ENCODE measurements at regions not wholly inside any gene's neighbourhood (a gene's known extent, or its start where the extent isn't known, plus 50 kb on each side); places are given as distances from the start of the nearest gene placed in this dataset.

- TF ChIP-seq ZNF280D (tag by site-specific recombination; IDR thresholded peaks at IDR 0.05) (no peak), ZNF658 (tag by site-specific recombination; IDR thresholded peaks at IDR 0.05) (no peak), TRIM28 (IDR thresholded peaks at IDR 0.05; ENCODE audit: borderline replicate concordance, low read length) (no peak), ZNF416 (tag by site-specific recombination; IDR thresholded peaks at IDR 0.05) (no peak), ZNF488 (tag by site-specific recombination; IDR thresholded peaks at IDR 0.05) (no peak), ZSCAN30 (tag by site-specific recombination; IDR thresholded peaks at IDR 0.05) (no peak), ZNF621 (tag by site-specific recombination; IDR thresholded peaks at IDR 0.05) (no peak), ZNF121 (tag by site-specific recombination; IDR thresholded peaks at IDR 0.05) (no peak), ZNF37A (tag by site-specific recombination; IDR thresholded peaks at IDR 0.05) (no peak), ZFP41 (tag by site-specific recombination; IDR thresholded peaks at IDR 0.05; ENCODE audit: borderline replicate concordance) (no peak), ZNF626 (tag by site-specific recombination; IDR thresholded peaks at IDR 0.05) (no peak), ZNF560 (tag by site-specific recombination; IDR thresholded peaks at IDR 0.05; ENCODE audit: borderline replicate concordance) (no peak)
These were observed 508.0 kb downstream of the MDFIC start (continued) for GRCh38 chr7:115429918-115430317.

- Histone ChIP-seq H3K27ac (ENCODE audit: extremely low read depth, low read depth, low read length) (no peak overlapping the region), H3K36me3 (ENCODE audit: control insufficient read depth in 2 of 2, insufficient read depth in 1 of 2, low read length in 2 of 2) (no peaks in the 10 kb centered on the region), H3K4me1 (ENCODE audit: control insufficient read depth, insufficient read depth, low read length) (no peaks in the 10 kb centered on the region), H3K4me3 (ENCODE audit: low read depth, low read length) (no peak overlapping the region), H3K9me3 (ENCODE audit: control insufficient read depth, insufficient read depth, low read depth, low read length) (no peaks in the 10 kb centered on the region)
- ChIA-PET CTCF (interaction anchor here (0.6 kb wide), 1 partner anchor 369 kb away, joined by 3 read pairs; no protein-coding TSS in a partner anchor), POLR2A (no interaction called here)
- TF ChIP-seq SALL2 (tag by site-specific recombination; IDR thresholded peaks at IDR 0.05; ENCODE audit: borderline replicate concordance), result no peak
- peak; percentile 85 for TF ChIP-seq REST (tag by site-specific recombination; IDR thresholded peaks at IDR 0.05)
- no peak for TF ChIP-seq GLI2 (tag by site-specific recombination; IDR thresholded peaks at IDR 0.05; ENCODE audit: borderline replicate concordance, low read depth)
These were observed 495.8 kb downstream of the MDFIC start for GRCh38 chr7:115417662-115418061.

GRCh38 chr7:115410972-115411686 lies 489.2 kb downstream of the MDFIC start:
- ChIA-PET CTCF (interaction anchor here (0.6 to 0.7 kb wide), 2 partner anchors 162 to 1614 kb away, joined by 4 to 5 read pairs; no protein-coding TSS in a partner anchor), POLR2A (no interaction called here)
- Histone ChIP-seq H3K36me3 (ENCODE audit: control insufficient read depth in 2 of 2, insufficient read depth in 1 of 2, low read length in 2 of 2) (no peaks in the 10 kb centered on the region), H3K4me1 (ENCODE audit: control insufficient read depth, insufficient read depth, low read length) (no peaks in the 10 kb centered on the region), H3K9me3 (ENCODE audit: control insufficient read depth, insufficient read depth, low read depth, low read length) (no peaks in the 10 kb centered on the region), H3K4me3 (ENCODE audit: low read depth, low read length) (no peak overlapping the region), H3K27ac (ENCODE audit: extremely low read depth, low read depth, low read length) (no peak overlapping the region)
- TF ChIP-seq ZNF629 (tag by site-specific recombination; IDR thresholded peaks at IDR 0.05) (no peak), ZNF157 (tag by site-specific recombination; IDR thresholded peaks at IDR 0.05) (no peak), ZNF623 (tag by site-specific recombination; IDR thresholded peaks at IDR 0.05) (no peak), ZNF777 (tag by site-specific recombination; IDR thresholded peaks at IDR 0.05; ENCODE audit: borderline replicate concordance) (no peak), ZNF510 (tag by site-specific recombination; IDR thresholded peaks at IDR 0.05; ENCODE audit: insufficient replicate concordance) (no peak), ZNF175 (tag by site-specific recombination; IDR thresholded peaks at IDR 0.05) (no peak), ZNF146 (tag by site-specific recombination; IDR thresholded peaks at IDR 0.05) (no peak)
